GM12891 (cell line): ENCODE measurements at regions not wholly inside any gene's neighbourhood (a gene's known extent, or its start where the extent isn't known, plus 50 kb on each side); places are given as distances from the start of the nearest gene placed in this dataset.
"Not testable (repeated sequence)": the region's sequence is repeated elsewhere in the genome, so short reads cannot be mapped to it uniquely, and the experiment has no call there.

Source experiments
- DNase-seq: peaks from one replicate; pipeline ENCODE4 v3.0.0; 2011; ENCODE audit warnings: low spot score; ENCODE audit not compliant: insufficient read length
- FAIRE-seq: peaks from 2 replicates; lab custom pipeline; 2011; peaks lifted over from hg19 to GRCh38; lab: Jason Lieb, UNC
- PAX5 ChIP-seq: IDR thresholded peaks from 2 replicates; pipeline ENCODE4 v1.6.1; 2011; ENCODE audit warnings: low read length, moderate library complexity, mild to moderate bottlenecking; ENCODE audit not compliant: insufficient read depth, severe bottlenecking
- POLR2A ChIP-seq: IDR thresholded peaks from 2 replicates; pipeline ENCODE4 v1.6.1; 2011; ENCODE audit warnings: low read depth, low read length, control low read depth
- POLR2AphosphoS5 ChIP-seq: IDR thresholded peaks from 2 replicates; pipeline ENCODE4 v1.6.1; 2011; ENCODE audit warnings: low read depth, low read length, control low read depth
- POU2F2 ChIP-seq: IDR thresholded peaks from 2 replicates; pipeline ENCODE4 v1.6.1; 2011; ENCODE audit warnings: low read depth, mild to moderate bottlenecking, control low read depth, low read length, moderate library complexity
- SPI1 ChIP-seq: IDR thresholded peaks from 2 replicates; pipeline ENCODE4 v1.6.1; 2011; ENCODE audit warnings: low read depth, low read length, control low read depth
- TAF1 ChIP-seq: IDR thresholded peaks from 2 replicates; pipeline ENCODE4 v1.6.1; 2011; ENCODE audit warnings: low read depth, low read length, control low read depth

DNA sequence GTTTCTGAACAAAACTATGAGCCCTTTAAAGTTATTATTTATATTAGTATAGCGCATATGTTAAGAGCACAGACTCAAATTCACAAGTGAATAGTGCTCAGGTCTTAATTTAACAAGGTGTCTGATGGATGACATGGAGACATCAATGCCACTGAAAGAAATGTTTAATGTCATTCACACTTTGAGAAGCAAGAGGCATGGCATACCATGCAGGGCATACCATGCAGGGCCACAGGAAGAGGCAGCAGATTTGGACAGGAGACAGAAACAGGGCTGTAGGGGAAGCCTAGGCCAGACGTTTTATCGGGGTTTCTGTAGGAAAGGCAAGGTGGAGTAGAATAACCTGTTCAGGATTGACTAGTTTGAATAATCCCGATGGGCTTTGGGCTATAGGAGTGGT lies 150.2 kb upstream of the KCNH8 start:
- no peak for FAIRE-seq
- no peak for DNase-seq
- TF ChIP-seq POU2F2, result no peak
- TF ChIP-seq PAX5, result no peak
- no peak for TF ChIP-seq POLR2AphosphoS5
- TF ChIP-seq POLR2A, result no peak
- no peak for TF ChIP-seq TAF1
- no peak for TF ChIP-seq SPI1

DNA sequence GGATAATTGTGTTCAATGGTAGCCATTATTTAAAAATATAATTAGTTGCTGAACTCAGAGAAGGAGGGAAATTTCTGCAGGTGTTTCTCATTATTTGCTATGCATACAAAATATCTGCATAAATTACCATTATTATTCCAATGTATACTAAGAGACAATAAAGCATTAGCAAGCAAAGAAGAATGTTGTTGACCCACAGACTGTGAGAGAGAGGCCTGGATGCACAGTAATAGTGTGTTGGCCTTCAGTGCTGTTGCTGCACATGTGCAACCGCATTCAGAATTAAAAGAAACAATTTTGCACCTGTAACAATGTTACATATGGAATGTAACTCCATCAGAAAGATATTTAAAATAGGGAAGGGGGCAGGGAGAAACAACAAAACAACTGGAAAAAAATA lies 155.6 kb upstream of the KCNH8 start:
- no peak for TF ChIP-seq SPI1
- no peak for TF ChIP-seq PAX5
- TF ChIP-seq POLR2A, result no peak
- TF ChIP-seq POU2F2, result no peak
- TF ChIP-seq TAF1, result no peak
- TF ChIP-seq POLR2AphosphoS5, result no peak
- FAIRE-seq (no peak), DNase-seq (no peak)

DNA sequence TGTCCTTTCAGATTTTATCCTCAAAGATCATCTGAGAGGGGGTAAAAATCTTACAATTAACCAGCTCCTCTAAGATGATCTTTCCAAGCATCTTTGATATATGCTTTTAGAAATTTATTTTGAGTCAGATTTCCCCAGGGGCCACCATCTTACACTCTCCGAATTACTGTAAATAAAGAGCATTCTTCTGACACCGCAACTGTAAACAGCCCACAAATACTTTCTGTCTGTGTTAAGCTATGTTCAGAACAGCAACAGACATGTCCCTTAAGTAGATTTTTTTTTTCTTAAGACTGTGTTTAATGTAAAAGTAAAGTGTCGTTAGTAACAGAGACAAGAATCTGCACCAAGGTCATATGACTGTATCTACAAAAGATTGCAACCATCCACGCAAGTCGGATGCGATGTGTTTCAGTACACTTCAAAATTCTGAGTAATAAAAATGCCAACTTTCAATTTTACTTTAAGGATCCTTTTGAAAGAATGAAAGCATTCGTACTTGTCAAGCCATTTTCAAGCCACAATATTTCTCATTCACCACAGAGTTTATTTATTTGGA lies 159.0 kb upstream of the KCNH8 start:
- TF ChIP-seq POU2F2 (no peak), POLR2AphosphoS5 (no peak), TAF1 (no peak), PAX5 (no peak), POLR2A (no peak), SPI1 (no peak)
- no peak for FAIRE-seq
- DNase-seq, result no peak

DNA sequence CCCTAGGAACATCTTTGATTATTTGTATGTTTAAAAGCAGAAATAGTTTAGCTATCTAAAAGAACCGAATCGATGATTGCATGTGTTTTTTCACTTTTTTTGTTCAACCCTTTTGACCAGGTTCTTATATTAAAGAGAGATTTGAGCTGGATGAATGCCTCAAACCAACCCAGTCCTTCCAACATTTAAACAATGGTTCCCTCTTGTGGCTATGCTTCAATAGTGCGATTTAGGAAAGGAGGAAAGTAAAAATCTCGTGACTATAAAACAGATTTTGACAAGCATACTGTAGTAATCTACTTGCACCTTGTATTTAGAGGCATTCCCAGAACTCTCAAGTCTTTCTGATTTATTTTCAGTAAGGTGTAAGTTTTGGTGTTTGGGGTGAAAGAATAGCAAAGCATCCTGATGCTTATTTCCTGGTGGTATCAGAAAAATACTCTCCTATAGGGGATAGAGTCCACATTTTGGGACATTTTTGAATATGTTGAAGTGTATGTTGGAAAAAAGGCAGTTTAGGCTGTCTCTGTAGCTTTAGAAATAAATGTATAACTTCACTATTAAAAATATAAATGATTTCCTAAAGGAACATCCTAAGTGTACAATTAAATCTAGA lies 159.6 kb upstream of the KCNH8 start:
- FAIRE-seq, result no peak
- no peak for DNase-seq
- TF ChIP-seq POU2F2, result no peak
- no peak for TF ChIP-seq PAX5
- TF ChIP-seq TAF1, result no peak
- no peak for TF ChIP-seq POLR2A
- TF ChIP-seq SPI1, result no peak
- TF ChIP-seq POLR2AphosphoS5, result no peak

DNA sequence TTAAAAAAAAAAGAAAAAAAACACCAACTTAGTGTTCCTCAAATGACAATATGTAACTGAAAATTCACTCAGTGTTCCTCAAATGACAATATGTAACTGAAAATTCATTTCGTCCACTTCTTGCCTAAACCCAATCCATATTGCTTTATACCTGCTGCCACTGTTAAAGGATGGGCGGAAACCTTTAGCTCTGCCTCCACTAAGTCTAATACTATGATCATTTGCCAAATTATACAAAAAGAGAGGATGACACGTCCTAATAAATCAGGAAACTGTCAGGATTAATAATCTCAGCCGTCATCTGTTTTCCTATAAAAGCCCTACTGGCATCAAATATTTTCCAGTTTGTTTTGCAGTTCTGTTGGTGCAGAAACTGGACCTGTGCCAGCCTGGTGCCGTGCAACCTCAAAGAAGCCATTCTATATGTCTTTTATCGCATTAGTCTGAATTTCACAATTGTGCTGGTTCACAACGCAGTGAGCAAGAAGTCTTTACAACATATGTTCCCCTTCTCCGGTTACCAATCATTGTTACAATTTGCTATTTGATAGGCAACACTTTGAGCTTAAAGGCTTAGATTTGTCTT lies 160.4 kb upstream of the KCNH8 start:
- no peak for TF ChIP-seq TAF1
- no peak for TF ChIP-seq PAX5
- no peak for TF ChIP-seq POLR2A
- TF ChIP-seq SPI1, result no peak
- no peak for TF ChIP-seq POLR2AphosphoS5
- TF ChIP-seq POU2F2, result no peak
- FAIRE-seq, result no peak
- no peak for DNase-seq

DNA sequence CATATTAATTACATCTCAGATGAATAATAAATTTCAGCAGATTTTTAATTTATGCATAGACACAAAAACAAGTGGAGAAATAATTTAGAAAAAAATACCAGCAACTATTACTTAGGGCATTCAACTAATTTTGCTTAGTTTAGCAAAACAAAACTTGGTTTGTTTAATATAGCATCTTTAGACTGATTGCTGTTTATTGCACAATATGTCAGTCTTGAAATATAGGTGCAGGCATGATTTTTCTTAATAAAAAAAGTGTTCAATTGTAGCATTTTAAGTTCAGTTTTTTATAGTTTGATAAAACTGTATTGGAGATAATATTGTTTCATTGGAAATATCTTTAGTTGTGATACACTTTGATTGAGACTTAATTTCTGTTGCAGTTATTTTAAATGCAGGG lies 161.2 kb upstream of the KCNH8 start:
- no peak for TF ChIP-seq TAF1
- TF ChIP-seq POU2F2, result no peak
- no peak for TF ChIP-seq PAX5
- TF ChIP-seq SPI1, result no peak
- no peak for TF ChIP-seq POLR2AphosphoS5
- no peak for TF ChIP-seq POLR2A
- DNase-seq, result no peak
- FAIRE-seq, result no peak

DNA sequence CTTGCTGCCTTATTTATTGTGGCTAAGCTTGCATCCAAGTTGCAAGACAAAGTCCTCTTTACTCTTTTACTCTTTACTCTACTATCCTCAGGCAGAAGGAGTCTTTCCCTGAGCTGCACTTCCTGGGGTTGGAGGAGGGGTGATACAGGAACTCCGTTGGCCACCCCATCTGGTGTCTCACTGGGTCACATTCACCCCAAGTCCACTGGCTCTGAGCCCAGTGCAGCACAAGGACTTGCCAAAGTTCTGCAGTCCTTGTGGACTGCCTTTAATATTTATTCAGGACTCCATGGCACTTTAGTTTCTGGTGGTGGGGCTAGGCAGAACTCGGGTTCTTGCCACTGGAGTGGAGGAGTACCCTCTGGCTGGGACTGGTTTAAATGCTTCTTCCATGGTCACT lies 165.4 kb upstream of the KCNH8 start:
- DNase-seq, result no peak

DNA sequence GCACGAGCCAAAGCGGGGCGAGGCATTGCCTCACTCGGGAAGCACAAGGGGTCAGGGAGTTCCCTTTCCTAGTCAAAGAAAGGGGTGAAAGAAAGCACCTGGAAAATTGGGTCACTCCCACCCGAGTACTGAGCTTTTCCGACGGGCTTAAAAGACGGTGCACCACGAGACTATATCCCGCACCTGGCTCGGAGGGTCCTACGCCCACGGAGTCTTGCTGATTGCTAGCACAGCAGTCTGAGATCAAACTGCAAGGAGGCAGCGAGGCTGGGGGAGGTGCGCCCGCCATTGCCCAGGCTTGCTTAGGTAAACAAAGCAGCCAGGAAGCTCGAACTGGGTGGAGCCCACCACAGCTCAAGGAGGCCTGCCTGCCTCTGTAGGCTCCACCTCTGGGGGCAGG lies 172.2 kb upstream of the KCNH8 start:
- not testable (repeated sequence) for DNase-seq, FAIRE-seq

More for the DNA sequence above, 165.4 kb upstream of the KCNH8 start:
- TF ChIP-seq POLR2A (no peak), TAF1 (no peak), POLR2AphosphoS5 (no peak), SPI1 (no peak), POU2F2 (no peak), PAX5 (no peak)
- no peak for FAIRE-seq

DNA sequence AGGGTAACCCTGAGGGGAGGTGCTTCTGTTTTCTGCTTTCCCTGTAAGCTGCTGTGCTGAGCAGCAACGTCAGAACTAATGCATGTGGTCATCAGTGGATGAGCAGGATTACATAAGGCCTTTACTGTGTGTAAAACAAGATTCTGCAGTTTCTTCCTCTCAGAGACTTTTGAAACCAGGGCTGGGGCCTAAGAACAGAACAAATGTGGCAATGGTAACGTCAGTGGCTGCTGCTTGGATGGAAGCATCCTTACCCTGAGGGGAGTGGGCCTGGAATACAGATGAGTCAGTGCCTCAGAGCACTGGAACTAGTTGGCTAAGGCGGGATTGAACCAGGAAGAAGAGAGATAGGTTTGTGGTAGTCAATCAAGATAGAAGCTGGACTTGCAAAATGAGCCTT lies 180.2 kb upstream of the KCNH8 start:
- DNase-seq (no peak), FAIRE-seq (no peak)
- TF ChIP-seq PAX5 (no peak), TAF1 (no peak), POLR2A (no peak), POLR2AphosphoS5 (no peak), SPI1 (no peak), POU2F2 (no peak)

DNA sequence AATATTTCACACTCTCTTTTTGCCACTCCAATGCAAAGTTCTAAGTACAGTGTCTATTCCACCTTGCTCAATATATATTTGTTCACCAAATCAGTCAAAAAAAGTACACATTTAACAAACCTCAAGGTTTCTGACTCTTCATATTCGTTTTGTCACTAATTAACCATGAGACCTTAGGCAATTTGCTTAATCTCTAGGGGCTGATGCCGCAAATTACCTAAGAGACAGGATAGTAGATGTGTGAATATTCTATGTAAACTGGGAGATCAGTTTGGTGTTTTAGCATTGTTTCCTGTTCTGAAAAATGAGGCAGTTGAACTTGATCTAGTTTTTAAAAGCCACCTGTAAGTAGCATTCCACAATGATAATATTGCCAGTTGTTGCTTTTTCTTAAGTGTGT lies 182.5 kb upstream of the KCNH8 start:
- FAIRE-seq (no peak), DNase-seq (no peak)
- no peak for TF ChIP-seq SPI1
- TF ChIP-seq POLR2A, result no peak
- TF ChIP-seq POLR2AphosphoS5, result no peak
- TF ChIP-seq PAX5, result no peak
- TF ChIP-seq POU2F2, result no peak
- TF ChIP-seq TAF1, result no peak

DNA sequence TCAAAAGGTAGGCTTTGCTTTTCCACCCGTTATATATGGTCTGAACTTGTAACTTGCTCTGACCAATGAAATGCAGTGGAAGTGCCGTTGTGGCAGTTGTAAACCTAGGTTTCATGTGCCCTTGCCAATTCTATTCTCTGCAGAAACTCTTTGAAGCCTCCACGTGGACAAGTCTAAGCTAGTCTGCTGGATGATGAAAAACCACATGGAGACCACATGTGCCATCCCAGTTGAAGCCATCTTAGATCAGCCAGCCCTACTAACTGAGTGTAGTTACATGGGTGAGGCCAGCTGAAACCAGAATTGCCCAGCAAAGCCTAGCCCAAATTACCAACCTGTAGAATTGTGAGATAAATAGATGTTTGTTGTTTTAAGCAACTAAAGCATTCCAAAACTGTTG lies 183.7 kb upstream of the KCNH8 start:
- TF ChIP-seq TAF1, result no peak
- TF ChIP-seq POLR2AphosphoS5, result no peak
- TF ChIP-seq POU2F2, result no peak
- no peak for TF ChIP-seq POLR2A
- no peak for TF ChIP-seq SPI1
- TF ChIP-seq PAX5, result no peak
- FAIRE-seq (no peak), DNase-seq (no peak)
